GM23338 (cell line): ENCODE measurements at regions not wholly inside any gene's neighbourhood (a gene's known extent, or its start where the extent isn't known, plus 50 kb on each side); places are given as distances from the start of the nearest gene placed in this dataset.
"Not testable (repeated sequence)": the region's sequence is repeated elsewhere in the genome, so short reads cannot be mapped to it uniquely, and the experiment has no call there.

ENCODE experiments used
- CREB1 ChIP-seq: fragments of 250-450 bp; sonication (Bioruptor Pico); IDR thresholded peaks from 2 replicates; pipeline ENCODE4 v1.5.0; 2020; ENCODE audit warnings: low read depth, mild to moderate bottlenecking, moderate library complexity
- EZH2 ChIP-seq: fragments of 200-600 bp; sonication (generic); IDR thresholded peaks from one replicate; pipeline ENCODE4 v1.8.0; 2017; ENCODE audit warnings: antibody characterized with exemption, mild to moderate bottlenecking, low read depth; ENCODE audit not compliant: unreplicated experiment
- JUNB ChIP-seq: IDR thresholded peaks from one replicate; pipeline ENCODE4 v1.6.1; 2016; ENCODE audit warnings: antibody characterized with exemption; ENCODE audit not compliant: unreplicated experiment
- POLR2AphosphoS5 ChIP-seq: IDR thresholded peaks from 2 replicates; pipeline ENCODE4 v1.6.1; 2016; ENCODE audit warnings: antibody characterized with exemption, low read depth
- STAT1 ChIP-seq: IDR thresholded peaks from one replicate; pipeline ENCODE4 v1.6.1; 2016; ENCODE audit warnings: antibody characterized with exemption; ENCODE audit not compliant: unreplicated experiment
- TF ChIP-seq, protein P1 (sequence below), 2 experiments: fragments of 200-600 bp in 1 of 2; sonication (generic) in 1 of 2; conservative IDR thresholded peaks; 2 replicates each; pipeline versions ENCODE4 v1.5.1 to v1.6.1; 2016 to 2017; ENCODE audit warnings: antibody characterized with exemption in 2 of 2, low read depth in 2 of 2, mild to moderate bottlenecking in 2 of 2, moderate library complexity in 1 of 2
- TF ChIP-seq, protein P2 (sequence below): IDR thresholded peaks from 2 replicates; pipeline ENCODE4 v1.6.1; 2016; ENCODE audit warnings: antibody characterized with exemption
- TF ChIP-seq, protein P3 (sequence below): IDR thresholded peaks from one replicate; pipeline ENCODE4 v1.6.1; 2018; ENCODE audit warnings: antibody characterized with exemption; ENCODE audit not compliant: unreplicated experiment

DNA sequence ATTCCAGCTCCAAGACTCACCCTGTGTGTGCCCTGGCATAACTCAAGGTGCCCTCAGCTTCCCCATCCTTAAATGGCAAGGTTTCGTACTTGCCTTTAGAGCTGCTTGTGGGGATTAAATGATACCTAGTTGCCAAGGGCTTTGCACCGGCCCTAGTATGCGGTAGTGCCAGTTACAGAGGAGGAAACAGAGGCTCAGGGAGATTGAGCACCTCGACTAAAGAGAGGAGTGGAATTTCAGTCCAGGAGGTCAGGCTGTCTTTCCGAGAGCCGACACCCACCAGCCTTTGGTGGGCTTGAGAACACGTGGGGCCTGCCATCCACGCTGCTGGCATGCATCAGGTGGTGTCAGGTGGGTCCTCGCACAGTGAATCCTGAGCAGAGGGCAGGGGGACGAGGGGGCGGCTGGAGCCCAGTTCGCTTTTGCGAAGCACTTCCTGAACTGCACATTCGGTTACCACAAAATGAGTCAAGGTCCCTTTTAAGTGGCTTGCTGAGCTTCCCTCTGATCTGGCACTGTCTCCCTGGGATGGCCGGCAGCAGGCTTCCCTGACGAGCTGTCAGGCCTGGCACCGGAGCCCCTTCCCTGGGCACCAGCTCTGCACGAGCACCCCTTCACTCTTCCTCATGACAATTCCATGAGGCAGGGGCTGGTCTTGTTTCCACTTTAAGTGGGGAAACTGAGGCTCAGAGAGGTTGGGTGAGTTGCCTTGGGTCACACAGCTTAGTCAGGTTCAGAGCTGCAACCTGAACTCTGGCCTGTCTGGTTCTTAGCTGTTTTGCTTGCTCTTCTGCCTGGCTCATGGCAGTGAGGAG, 291.4 kb downstream of the BCL2L11 start:
- TF ChIP-seq EZH2, CREB1, POLR2AphosphoS5, JUNB, STAT1: not testable (repeated sequence)
- TF ChIP-seq, protein P1, sequence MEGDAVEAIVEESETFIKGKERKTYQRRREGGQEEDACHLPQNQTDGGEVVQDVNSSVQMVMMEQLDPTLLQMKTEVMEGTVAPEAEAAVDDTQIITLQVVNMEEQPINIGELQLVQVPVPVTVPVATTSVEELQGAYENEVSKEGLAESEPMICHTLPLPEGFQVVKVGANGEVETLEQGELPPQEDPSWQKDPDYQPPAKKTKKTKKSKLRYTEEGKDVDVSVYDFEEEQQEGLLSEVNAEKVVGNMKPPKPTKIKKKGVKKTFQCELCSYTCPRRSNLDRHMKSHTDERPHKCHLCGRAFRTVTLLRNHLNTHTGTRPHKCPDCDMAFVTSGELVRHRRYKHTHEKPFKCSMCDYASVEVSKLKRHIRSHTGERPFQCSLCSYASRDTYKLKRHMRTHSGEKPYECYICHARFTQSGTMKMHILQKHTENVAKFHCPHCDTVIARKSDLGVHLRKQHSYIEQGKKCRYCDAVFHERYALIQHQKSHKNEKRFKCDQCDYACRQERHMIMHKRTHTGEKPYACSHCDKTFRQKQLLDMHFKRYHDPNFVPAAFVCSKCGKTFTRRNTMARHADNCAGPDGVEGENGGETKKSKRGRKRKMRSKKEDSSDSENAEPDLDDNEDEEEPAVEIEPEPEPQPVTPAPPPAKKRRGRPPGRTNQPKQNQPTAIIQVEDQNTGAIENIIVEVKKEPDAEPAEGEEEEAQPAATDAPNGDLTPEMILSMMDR (conservative IDR thresholded peaks at IDR 0.05; ENCODE audit: low read depth in 2 of 2) = not testable (repeated sequence)
- TF ChIP-seq, protein P2, sequence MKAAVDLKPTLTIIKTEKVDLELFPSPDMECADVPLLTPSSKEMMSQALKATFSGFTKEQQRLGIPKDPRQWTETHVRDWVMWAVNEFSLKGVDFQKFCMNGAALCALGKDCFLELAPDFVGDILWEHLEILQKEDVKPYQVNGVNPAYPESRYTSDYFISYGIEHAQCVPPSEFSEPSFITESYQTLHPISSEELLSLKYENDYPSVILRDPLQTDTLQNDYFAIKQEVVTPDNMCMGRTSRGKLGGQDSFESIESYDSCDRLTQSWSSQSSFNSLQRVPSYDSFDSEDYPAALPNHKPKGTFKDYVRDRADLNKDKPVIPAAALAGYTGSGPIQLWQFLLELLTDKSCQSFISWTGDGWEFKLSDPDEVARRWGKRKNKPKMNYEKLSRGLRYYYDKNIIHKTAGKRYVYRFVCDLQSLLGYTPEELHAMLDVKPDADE = not testable (repeated sequence)
- TF ChIP-seq, protein P3, sequence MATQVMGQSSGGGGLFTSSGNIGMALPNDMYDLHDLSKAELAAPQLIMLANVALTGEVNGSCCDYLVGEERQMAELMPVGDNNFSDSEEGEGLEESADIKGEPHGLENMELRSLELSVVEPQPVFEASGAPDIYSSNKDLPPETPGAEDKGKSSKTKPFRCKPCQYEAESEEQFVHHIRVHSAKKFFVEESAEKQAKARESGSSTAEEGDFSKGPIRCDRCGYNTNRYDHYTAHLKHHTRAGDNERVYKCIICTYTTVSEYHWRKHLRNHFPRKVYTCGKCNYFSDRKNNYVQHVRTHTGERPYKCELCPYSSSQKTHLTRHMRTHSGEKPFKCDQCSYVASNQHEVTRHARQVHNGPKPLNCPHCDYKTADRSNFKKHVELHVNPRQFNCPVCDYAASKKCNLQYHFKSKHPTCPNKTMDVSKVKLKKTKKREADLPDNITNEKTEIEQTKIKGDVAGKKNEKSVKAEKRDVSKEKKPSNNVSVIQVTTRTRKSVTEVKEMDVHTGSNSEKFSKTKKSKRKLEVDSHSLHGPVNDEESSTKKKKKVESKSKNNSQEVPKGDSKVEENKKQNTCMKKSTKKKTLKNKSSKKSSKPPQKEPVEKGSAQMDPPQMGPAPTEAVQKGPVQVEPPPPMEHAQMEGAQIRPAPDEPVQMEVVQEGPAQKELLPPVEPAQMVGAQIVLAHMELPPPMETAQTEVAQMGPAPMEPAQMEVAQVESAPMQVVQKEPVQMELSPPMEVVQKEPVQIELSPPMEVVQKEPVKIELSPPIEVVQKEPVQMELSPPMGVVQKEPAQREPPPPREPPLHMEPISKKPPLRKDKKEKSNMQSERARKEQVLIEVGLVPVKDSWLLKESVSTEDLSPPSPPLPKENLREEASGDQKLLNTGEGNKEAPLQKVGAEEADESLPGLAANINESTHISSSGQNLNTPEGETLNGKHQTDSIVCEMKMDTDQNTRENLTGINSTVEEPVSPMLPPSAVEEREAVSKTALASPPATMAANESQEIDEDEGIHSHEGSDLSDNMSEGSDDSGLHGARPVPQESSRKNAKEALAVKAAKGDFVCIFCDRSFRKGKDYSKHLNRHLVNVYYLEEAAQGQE = not testable (repeated sequence)
